ENCODE measurements at regions not wholly inside any gene's neighbourhood (a gene's known extent, or its start where the extent isn't known, plus 50 kb on each side); places are given as distances from the start of the nearest gene placed in this dataset.

GRCh38 chr2:128368437-128369107 lies 49.9 kb upstream of the HS6ST1 start:
- DNase-seq = no peak

GRCh38 chr2:128369108-128369555 lies 50.5 kb upstream of the HS6ST1 start:
- no peak for DNase-seq

GRCh38 chr2:128369602-128370467 lies 51.2 kb upstream of the HS6ST1 start:
- DNase-seq = no peak

- DNase-seq = no peak
These were observed 52.0 kb upstream of the HS6ST1 start for GRCh38 chr2:128370468-128371247.

GRCh38 chr2:128371248-128371630 lies 52.6 kb upstream of the HS6ST1 start:
- no peak for DNase-seq

GRCh38 chr2:128371648-128372345 lies 53.1 kb upstream of the HS6ST1 start:
- no peak for DNase-seq

GRCh38 chr2:128372621-128373341 lies 54.1 kb upstream of the HS6ST1 start:
- DNase-seq = peak; percentile 46

GRCh38 chr2:128373451-128374000 lies 54.9 kb upstream of the HS6ST1 start:
- no peak for DNase-seq

- no peak for DNase-seq
These were observed 55.5 kb upstream of the HS6ST1 start for GRCh38 chr2:128374001-128374710.

- DNase-seq = no peak
These were observed 56.2 kb upstream of the HS6ST1 start for GRCh38 chr2:128374711-128375413.

GRCh38 chr2:128375454-128375853 lies 56.8 kb upstream of the HS6ST1 start:
- DNase-seq = no peak

GRCh38 chr2:128376241-128377041 lies 57.8 kb upstream of the HS6ST1 start:
- DNase-seq = no peak

- DNase-seq = no peak
These were observed 58.6 kb upstream of the HS6ST1 start for GRCh38 chr2:128377071-128377910.

GRCh38 chr2:128378231-128379020 lies 59.8 kb upstream of the HS6ST1 start:
- no peak for DNase-seq

- no peak for DNase-seq
These were observed 60.6 kb upstream of the HS6ST1 start for GRCh38 chr2:128379021-128380015.
